ENCODE measurements at regions not wholly inside any gene's neighbourhood (a gene's known extent, or its start where the extent isn't known, plus 50 kb on each side); places are given as distances from the start of the nearest gene placed in this dataset.

- no peak for TF ChIP-seq POLR2A (IDR thresholded peaks at IDR 0.05; ENCODE audit: low read depth, low read length)
- TF ChIP-seq SPI1 (IDR thresholded peaks at IDR 0.05; ENCODE audit: low read depth, low read length) = no peak
- TF ChIP-seq POLR2AphosphoS5 (IDR thresholded peaks at IDR 0.05; ENCODE audit: low read depth, low read length) = peak; percentile 52; the same call in 1 of the 2 replicates
- no peak for TF ChIP-seq TAF1 (IDR thresholded peaks at IDR 0.05; ENCODE audit: low read depth, low read length)
Observed at GRCh38 chr4:184280137-184280536, 62.5 kb upstream of the ENPP6 start.

Measured in GM12891 (cell line).